ENCODE measurements at regions not wholly inside any gene's neighbourhood (a gene's known extent, or its start where the extent isn't known, plus 50 kb on each side); places are given as distances from the start of the nearest gene placed in this dataset.

- H2BK120ac ChIP-seq (ENCODE audit: low read depth, low read length, poor library complexity, severe bottlenecking), result no peak overlapping the region
- TF ChIP-seq CTCF (conservative IDR thresholded peaks at IDR 0.05), result no peak
- Mint-ChIP-seq H3K36me3 (ENCODE audit: insufficient read depth in 1 of 3, low read depth in 3 of 3) (no peaks in the 10 kb centered on the region), H3K4me3 (no peak overlapping the region), H3K4me1 (peaks cover 0 to 10% of the 10 kb centered on the region in 2 experiments; a peak in 1 of 4 replicates), H3K27ac (no peak overlapping the region), H3K27me3 (ENCODE audit: low read depth) (no peaks in the 10 kb centered on the region), H3K9me3 (peaks cover 3 to 9% of the 10 kb centered on the region in 2 experiments; a peak in 2 of 5 replicates)
- WGBS (ENCODE audit: extremely low coverage, insufficient read length, low lambda C conversion rate), result no CpG with 5 or more reads among the region's 2 CpGs
- H2AK5ac ChIP-seq (ENCODE audit: insufficient read length, low read length), result no peak overlapping the region
- no peak overlapping the region for H2AFZ ChIP-seq (ENCODE audit: low read length)
- H2BK12ac ChIP-seq (ENCODE audit: insufficient read length, low read depth, low read length), result no peak overlapping the region
- no peak overlapping the region for H3K9ac ChIP-seq (ENCODE audit: extremely low read depth, insufficient read length, low read length)
- H3K23me2 ChIP-seq (ENCODE audit: insufficient read length, low read depth, low read length, poor library complexity, severe bottlenecking), result no peaks in the 10 kb centered on the region
- no peaks in the 10 kb centered on the region for H3K79me2 ChIP-seq (ENCODE audit: insufficient read depth, low read length)
- no peaks in the 10 kb centered on the region for H3K27me3 ChIP-seq (ENCODE audit: insufficient read depth, low read length)
- no peak overlapping the region for H4K5ac ChIP-seq (ENCODE audit: insufficient read length, low read depth, low read length)
- H4K20me1 ChIP-seq (ENCODE audit: control insufficient read depth, insufficient read depth, insufficient read length), result no peaks in the 10 kb centered on the region
- H2BK15ac ChIP-seq (ENCODE audit: low read depth, low read length), result no peak overlapping the region
- no peak overlapping the region for H3T11ph ChIP-seq (ENCODE audit: low read length)
- no peak overlapping the region for H3K56ac ChIP-seq (ENCODE audit: insufficient read length, low read depth, low read length)
- no peak overlapping the region for H4K8ac ChIP-seq (replicated peaks; ENCODE audit: insufficient read length, low read depth, low read length)
- H3K9me3 ChIP-seq (ENCODE audit: control insufficient read depth, low read depth, low read length), result no peaks in the 10 kb centered on the region
- no peak overlapping the region for H4K91ac ChIP-seq (ENCODE audit: insufficient read length, low read depth, low read length)
- no peak overlapping the region for H3K4me2 ChIP-seq (ENCODE audit: insufficient read depth, insufficient read length, low read length)
- H2BK5ac ChIP-seq (ENCODE audit: insufficient read length, low read length), result no peak overlapping the region
- H3K23ac ChIP-seq (ENCODE audit: insufficient read length, low read depth, low read length), result no peak overlapping the region
- no peak for DNase-seq
- H3K4me1 ChIP-seq (ENCODE audit: insufficient read depth, low read length), result no peaks in the 10 kb centered on the region
- no peaks in the 10 kb centered on the region for H3K79me1 ChIP-seq (ENCODE audit: insufficient read depth, low read depth, low read length, poor library complexity, severe bottlenecking)
- no peak overlapping the region for H3K14ac ChIP-seq (ENCODE audit: insufficient read depth, low read length)
- no peak overlapping the region for H3K18ac ChIP-seq (ENCODE audit: insufficient read length, low read depth, low read length)
- H3K27ac ChIP-seq (ENCODE audit: insufficient read length, low read depth, low read length), result no peak overlapping the region
- no peak overlapping the region for H3K4ac ChIP-seq (ENCODE audit: low read depth, low read length)
- H2BK20ac ChIP-seq (ENCODE audit: low read depth, low read length, poor library complexity, severe bottlenecking), result no peak overlapping the region
Observed at GRCh38 chr5:6244339-6244714, 134.0 kb downstream of the MED10 start.
